Stimulated activated CD8-positive, alpha-beta memory T cell treated with anti-CD3 and anti-CD28 coated beads, Interleukin-15, amount 100 ng/mL, for 48 hours (primary cell): ENCODE measurements at regions not wholly inside any gene's neighbourhood (a gene's known extent, or its start where the extent isn't known, plus 50 kb on each side); places are given as distances from the start of the nearest gene placed in this dataset.
"Not testable (repeated sequence)": the region's sequence is repeated elsewhere in the genome, so short reads cannot be mapped to it uniquely, and the experiment has no call there.

Source experiments
- DNase-seq, 2 donors: peaks; one replicate each; pipeline ENCODE4 v3.0.0-alpha.2; 2020; ENCODE audit warnings: low read depth in 2 of 2

GRCh38 chr1:181257117-181257516, 168.6 kb downstream of the IER5 start:
- DNase-seq: no peak

GRCh38 chr1:181259026-181259745, 170.7 kb downstream of the IER5 start:
- no peak for DNase-seq

- no peak for DNase-seq
These were observed 171.8 kb downstream of the IER5 start for GRCh38 chr1:181260271-181260670.

- no peak for DNase-seq
These were observed 172.5 kb downstream of the IER5 start for GRCh38 chr1:181260994-181261393.

- no peak for DNase-seq
These were observed 173.6 kb downstream of the IER5 start for GRCh38 chr1:181262069-181262468.

- no peak for DNase-seq
These were observed 174.9 kb downstream of the IER5 start for GRCh38 chr1:181263444-181263843.

GRCh38 chr1:181264821-181265220, 176.3 kb downstream of the IER5 start:
- no peak for DNase-seq

- no peak for DNase-seq
These were observed 196.5 kb downstream of the IER5 start for GRCh38 chr1:181284978-181285377.

- no peak for DNase-seq
These were observed 188.1 kb upstream of the CACNA1E start for GRCh38 chr1:181295217-181295616.

- no peak for DNase-seq
These were observed 187.1 kb upstream of the CACNA1E start for GRCh38 chr1:181296180-181296579.

- DNase-seq: no peak
These were observed 175.2 kb upstream of the CACNA1E start for GRCh38 chr1:181308098-181308497.

GRCh38 chr1:181310560-181310959, 172.8 kb upstream of the CACNA1E start:
- DNase-seq: no peak

- DNase-seq: no peak
These were observed 170.4 kb upstream of the CACNA1E start for GRCh38 chr1:181312946-181313345.

GRCh38 chr1:181313466-181313865, 169.9 kb upstream of the CACNA1E start:
- no peak for DNase-seq

GRCh38 chr1:181314010-181314409, 169.3 kb upstream of the CACNA1E start:
- no peak for DNase-seq

- no peak for DNase-seq
These were observed 168.4 kb upstream of the CACNA1E start for GRCh38 chr1:181314959-181315358.

- no peak for DNase-seq
These were observed 165.9 kb upstream of the CACNA1E start for GRCh38 chr1:181317261-181317930.

- no peak for DNase-seq
These were observed 165.1 kb upstream of the CACNA1E start for GRCh38 chr1:181318022-181318857.

- peak in 1 of 2 donors; percentile 12 for DNase-seq
These were observed 164.5 kb upstream of the CACNA1E start for GRCh38 chr1:181318858-181319235.

- DNase-seq: no peak
These were observed 163.4 kb upstream of the CACNA1E start for GRCh38 chr1:181319907-181320306.

GRCh38 chr1:181324797-181325616, 158.3 kb upstream of the CACNA1E start:
- peak; percentile 54 to 56 for DNase-seq

GRCh38 chr1:181325765-181326164, 157.6 kb upstream of the CACNA1E start:
- DNase-seq: not testable (repeated sequence)
